Hepatocyte (in vitro differentiated cells): ENCODE measurements at regions not wholly inside any gene's neighbourhood (a gene's known extent, or its start where the extent isn't known, plus 50 kb on each side); places are given as distances from the start of the nearest gene placed in this dataset.

Experiments
- EZH2phosphoT487 ChIP-seq: fragments of 200-600 bp; sonication (generic); IDR thresholded peaks from one replicate; pipeline ENCODE4 v1.6.1; 2018; ENCODE audit warnings: antibody characterized with exemption, mild to moderate bottlenecking, low read depth, moderate library complexity; ENCODE audit not compliant: unreplicated experiment, severe bottlenecking
- TF ChIP-seq, protein P1 (sequence below): fragments of 200-600 bp; sonication (generic); IDR thresholded peaks from 2 replicates; pipeline ENCODE4 v1.5.1; 2016; ENCODE audit warnings: antibody characterized with exemption, mild to moderate bottlenecking; ENCODE audit not compliant: poor library complexity

DNA sequence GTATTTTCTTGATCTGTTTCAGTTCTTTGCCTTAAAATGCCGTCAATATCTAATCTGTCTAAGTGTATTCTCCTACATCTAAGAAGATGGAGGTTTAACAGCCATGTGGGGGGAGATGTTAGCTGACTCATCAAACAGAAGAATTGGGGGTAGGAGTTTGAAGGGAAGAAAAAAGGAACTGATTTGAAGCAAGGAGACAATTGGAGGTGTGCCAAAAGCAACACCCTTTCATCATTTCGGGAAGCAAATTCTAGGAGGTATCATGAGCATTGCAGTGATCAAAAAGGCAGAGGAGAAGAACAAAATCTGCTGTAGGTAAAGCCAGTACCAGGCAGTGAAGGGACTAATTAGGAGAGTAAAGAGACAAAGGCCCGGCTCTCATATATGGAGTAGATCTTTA lies 337.3 kb upstream of the TBC1D5 start:
- TF ChIP-seq, protein P1, sequence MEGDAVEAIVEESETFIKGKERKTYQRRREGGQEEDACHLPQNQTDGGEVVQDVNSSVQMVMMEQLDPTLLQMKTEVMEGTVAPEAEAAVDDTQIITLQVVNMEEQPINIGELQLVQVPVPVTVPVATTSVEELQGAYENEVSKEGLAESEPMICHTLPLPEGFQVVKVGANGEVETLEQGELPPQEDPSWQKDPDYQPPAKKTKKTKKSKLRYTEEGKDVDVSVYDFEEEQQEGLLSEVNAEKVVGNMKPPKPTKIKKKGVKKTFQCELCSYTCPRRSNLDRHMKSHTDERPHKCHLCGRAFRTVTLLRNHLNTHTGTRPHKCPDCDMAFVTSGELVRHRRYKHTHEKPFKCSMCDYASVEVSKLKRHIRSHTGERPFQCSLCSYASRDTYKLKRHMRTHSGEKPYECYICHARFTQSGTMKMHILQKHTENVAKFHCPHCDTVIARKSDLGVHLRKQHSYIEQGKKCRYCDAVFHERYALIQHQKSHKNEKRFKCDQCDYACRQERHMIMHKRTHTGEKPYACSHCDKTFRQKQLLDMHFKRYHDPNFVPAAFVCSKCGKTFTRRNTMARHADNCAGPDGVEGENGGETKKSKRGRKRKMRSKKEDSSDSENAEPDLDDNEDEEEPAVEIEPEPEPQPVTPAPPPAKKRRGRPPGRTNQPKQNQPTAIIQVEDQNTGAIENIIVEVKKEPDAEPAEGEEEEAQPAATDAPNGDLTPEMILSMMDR, result no peak
- no peak for TF ChIP-seq EZH2phosphoT487
